Stomach smooth muscle (tissue), 2 donors: ENCODE measurements at regions not wholly inside any gene's neighbourhood (a gene's known extent, or its start where the extent isn't known, plus 50 kb on each side); places are given as distances from the start of the nearest gene placed in this dataset.
"Not testable (repeated sequence)": the region's sequence is repeated elsewhere in the genome, so short reads cannot be mapped to it uniquely, and the experiment has no call there.

Source experiments
- H3K27ac ChIP-seq: one replicate; pipeline ENCODE4 v1.7.0; 2013; ENCODE audit warnings: mild to moderate bottlenecking, low read length, inconsistent platforms
- H3K27me3 ChIP-seq, 2 donors: one replicate each; pipeline ENCODE4 v1.7.0; 2013; ENCODE audit warnings: low read length in 2 of 2; ENCODE audit not compliant: insufficient read depth in 2 of 2, control insufficient read depth in 1 of 2
- H3K36me3 ChIP-seq, 2 donors: one replicate each; pipeline ENCODE4 v1.7.0; 2013; ENCODE audit warnings: low read length in 2 of 2; ENCODE audit not compliant: control insufficient read depth in 2 of 2, insufficient read depth in 2 of 2
- H3K4me1 ChIP-seq: one replicate; pipeline ENCODE4 v1.7.0; 2013; ENCODE audit warnings: low read length; ENCODE audit not compliant: control insufficient read depth, insufficient read depth
- H3K4me3 ChIP-seq, 2 donors: one replicate each; pipeline ENCODE4 v1.7.0; 2013; ENCODE audit warnings: low read length in 2 of 2
- H3K9ac ChIP-seq, 2 donors: one replicate each; pipeline ENCODE4 v1.7.0; 2013; ENCODE audit warnings: low read length in 2 of 2, mild to moderate bottlenecking in 1 of 2
- H3K9me3 ChIP-seq, 2 donors: one replicate each; pipeline ENCODE4 v1.7.0; 2013; ENCODE audit warnings: low read length in 2 of 2; ENCODE audit not compliant: control insufficient read depth in 2 of 2
- donor health status: healthy.
- donor health status: Pancreatic carcinoma.

GRCh38 chr15:24381103-24381502 is 294.5 kb upstream of the NPAP1 start:
- H3K9ac ChIP-seq = not testable (repeated sequence)

GRCh38 chr15:24385258-24385657 is 290.3 kb upstream of the NPAP1 start:
- not testable (repeated sequence) for H3K9ac ChIP-seq, H3K27ac ChIP-seq, H3K4me3 ChIP-seq

More at GRCh38 chr15:24381103-24381502, 294.5 kb upstream of the NPAP1 start:
- H3K27ac ChIP-seq, H3K27me3 ChIP-seq, H3K36me3 ChIP-seq, H3K9me3 ChIP-seq, H3K4me3 ChIP-seq, H3K4me1 ChIP-seq: not testable (repeated sequence)

GRCh38 chr15:24394303-24394702 is 281.3 kb upstream of the NPAP1 start:
- Histone ChIP-seq H3K36me3 (no peaks in the 10 kb centered on the region), H3K4me1 (no peaks in the 10 kb centered on the region), H3K27me3 (no peaks in the 10 kb centered on the region), H3K9ac (no peak overlapping the region), H3K27ac (no peak overlapping the region), H3K9me3 (no peaks in the 10 kb centered on the region), H3K4me3 (no peak overlapping the region)

More at GRCh38 chr15:24385258-24385657, 290.3 kb upstream of the NPAP1 start:
- H3K4me1 ChIP-seq, H3K27me3 ChIP-seq, H3K9me3 ChIP-seq, H3K36me3 ChIP-seq: not testable (repeated sequence)

- not testable (repeated sequence) for H3K27ac ChIP-seq, H3K9ac ChIP-seq, H3K27me3 ChIP-seq, H3K36me3 ChIP-seq, H3K9me3 ChIP-seq, H3K4me1 ChIP-seq, H3K4me3 ChIP-seq
Observed at GRCh38 chr15:24412649-24413048, 262.9 kb upstream of the NPAP1 start.

- H3K27ac ChIP-seq, H3K9me3 ChIP-seq, H3K9ac ChIP-seq, H3K4me3 ChIP-seq, H3K4me1 ChIP-seq, H3K36me3 ChIP-seq, H3K27me3 ChIP-seq: not testable (repeated sequence)
Observed at GRCh38 chr15:24426286-24427054, 249.1 kb upstream of the NPAP1 start.

GRCh38 chr15:24427055-24427400 is 248.5 kb upstream of the NPAP1 start:
- not testable (repeated sequence) for H3K9me3 ChIP-seq, H3K27me3 ChIP-seq, H3K4me1 ChIP-seq, H3K4me3 ChIP-seq, H3K27ac ChIP-seq, H3K36me3 ChIP-seq, H3K9ac ChIP-seq

GRCh38 chr15:24435075-24435820 is 240.3 kb upstream of the NPAP1 start:
- H3K9me3 ChIP-seq, H3K4me3 ChIP-seq, H3K9ac ChIP-seq, H3K4me1 ChIP-seq, H3K27ac ChIP-seq, H3K36me3 ChIP-seq, H3K27me3 ChIP-seq: not testable (repeated sequence)

- H3K9ac ChIP-seq, H3K36me3 ChIP-seq, H3K4me3 ChIP-seq, H3K27ac ChIP-seq, H3K4me1 ChIP-seq, H3K27me3 ChIP-seq, H3K9me3 ChIP-seq: not testable (repeated sequence)
Observed at GRCh38 chr15:24437270-24437669, 238.3 kb upstream of the NPAP1 start.

- H3K4me1 ChIP-seq, H3K9me3 ChIP-seq, H3K4me3 ChIP-seq, H3K36me3 ChIP-seq, H3K9ac ChIP-seq, H3K27me3 ChIP-seq, H3K27ac ChIP-seq: not testable (repeated sequence)
Observed at GRCh38 chr15:24437735-24438134, 237.8 kb upstream of the NPAP1 start.

- H3K36me3 ChIP-seq, H3K9me3 ChIP-seq, H3K27ac ChIP-seq, H3K4me1 ChIP-seq, H3K9ac ChIP-seq, H3K27me3 ChIP-seq, H3K4me3 ChIP-seq: not testable (repeated sequence)
Observed at GRCh38 chr15:24477107-24478025, 198.2 kb upstream of the NPAP1 start.
